NCI-H748 (cell line): ENCODE measurements at regions not wholly inside any gene's neighbourhood (a gene's known extent, or its start where the extent isn't known, plus 50 kb on each side); places are given as distances from the start of the nearest gene placed in this dataset.

Experiments
- DNase-seq: peaks from one replicate; lab custom pipeline; 2025; ENCODE audit not compliant: unreplicated experiment; lab: John Stamatoyannopoulos, UW

GRCh38 chr4:54793856-54794422 lies 136.2 kb downstream of the KIT start:
- DNase-seq, result no peak
